IMR-90 (cell line): ENCODE measurements at regions not wholly inside any gene's neighbourhood (a gene's known extent, or its start where the extent isn't known, plus 50 kb on each side); places are given as distances from the start of the nearest gene placed in this dataset.

Experiments
- ATAC-seq: fragments of 200-7000 bp; cut with Tn5 transposase; 2 replicates; pipeline ENCODE4 v1.9.1; 2020; ENCODE audit warnings: low read depth, mild to moderate bottlenecking, moderate library complexity
- BruUV-seq: library from RNA; stranded (reverse); fragments of 400-500 nt; replicated peaks from 2 replicates; lab custom pipeline; 2021; lab: Mats Ljungman, UMichigan
- CTCF ChIA-PET: fragments of 300-600 bp; formaldehyde crosslinking; extraction: SDS; loops from one replicate; lab custom pipeline; 2021; ENCODE audit warnings: antibody characterized with exemption; lab: Yijun Ruan, JAX
- POLR2A ChIA-PET: fragments of 300-600 bp; sonication (Branson Sonifier 250); formaldehyde crosslinking; loops from one replicate; lab custom pipeline; 2022; ENCODE audit warnings: antibody characterized with exemption; ENCODE audit not compliant: unreplicated experiment; lab: Charles Lee
- DNase-seq: peaks from one replicate; pipeline ENCODE4 v3.0.0; 2013
- H2AFZ ChIP-seq: replicated peaks from 2 replicates; pipeline ENCODE3; 2013; ENCODE audit warnings: low read length, mild to moderate bottlenecking; ENCODE audit not compliant: poor library complexity
- H2AK5ac ChIP-seq: 2 replicates; pipeline ENCODE4 v1.6.1; 2013; ENCODE audit warnings: low read depth, low read length, inconsistent platforms
- H2AK9ac ChIP-seq: replicated peaks from 2 replicates; pipeline ENCODE3; 2013; ENCODE audit warnings: mild to moderate bottlenecking, low read depth, low read length, moderate library complexity; ENCODE audit not compliant: poor library complexity
- H2BK120ac ChIP-seq: 2 replicates; pipeline ENCODE4 v1.6.1; 2013; ENCODE audit warnings: low read depth, low read length, inconsistent platforms
- H2BK15ac ChIP-seq: 3 replicates; pipeline ENCODE4 v1.6.1; 2013; ENCODE audit warnings: low read depth, low read length, inconsistent platforms
- H2BK20ac ChIP-seq: 2 replicates; pipeline ENCODE4 v1.6.1; 2013; ENCODE audit warnings: low read depth, mild to moderate bottlenecking, inconsistent platforms, low read length, moderate library complexity
- H2BK5ac ChIP-seq: 2 replicates; pipeline ENCODE4 v1.6.1; 2013; ENCODE audit warnings: mild to moderate bottlenecking, low read depth, low read length, inconsistent platforms; ENCODE audit not compliant: poor library complexity, severe bottlenecking
- H3K14ac ChIP-seq: replicated peaks from 2 replicates; pipeline ENCODE4 v1.6.1; 2013; ENCODE audit warnings: low read depth, low read length, inconsistent platforms
- H3K18ac ChIP-seq: 2 replicates; pipeline ENCODE4 v1.6.1; 2013; ENCODE audit warnings: low read depth, low read length, control low read depth
- H3K23ac ChIP-seq: 2 replicates; pipeline ENCODE4 v1.6.1; 2013; ENCODE audit warnings: low read depth, low read length, inconsistent platforms
- H3K27ac ChIP-seq: 2 replicates; pipeline ENCODE4 v1.5.1; 2013; ENCODE audit warnings: mild to moderate bottlenecking, control low read depth, low read length; ENCODE audit not compliant: insufficient read depth
- H3K27me3 ChIP-seq: 2 replicates; pipeline ENCODE4 v1.6.1; 2013; ENCODE audit warnings: low read length; ENCODE audit not compliant: control insufficient read depth, insufficient read depth
- H3K36me3 ChIP-seq: 2 replicates; pipeline ENCODE4 v1.6.1; 2013; ENCODE audit warnings: low read length, mixed read lengths; ENCODE audit not compliant: control insufficient read depth, insufficient read depth
- H3K4ac ChIP-seq: 2 replicates; pipeline ENCODE4 v1.6.1; 2013; ENCODE audit warnings: low read depth, low read length, inconsistent platforms
- H3K4me1 ChIP-seq: 2 replicates; pipeline ENCODE4 v1.6.1; 2013; ENCODE audit warnings: low read length, mixed read lengths; ENCODE audit not compliant: control insufficient read depth, insufficient read depth
- H3K4me2 ChIP-seq: 2 replicates; pipeline ENCODE4 v1.6.1; 2013; ENCODE audit warnings: low read depth, mild to moderate bottlenecking, control low read depth, low read length, moderate library complexity
- H3K4me3 ChIP-seq: 2 replicates; pipeline ENCODE4 v1.5.1; 2013; ENCODE audit warnings: low read depth, mild to moderate bottlenecking, control low read depth, low read length, moderate library complexity; ENCODE audit not compliant: insufficient read depth
- H3K56ac ChIP-seq: 2 replicates; pipeline ENCODE4 v1.6.1; 2013; ENCODE audit warnings: low read length, inconsistent platforms; ENCODE audit not compliant: insufficient read depth; ENCODE audit errors: extremely low read depth
- H3K79me1 ChIP-seq, 2 experiments: 2 replicates each; pipeline ENCODE4 v1.6.1; 2013; ENCODE audit warnings: low read length in 2 of 2, inconsistent platforms in 1 of 2, low read depth in 1 of 2
- H3K9ac ChIP-seq: 2 replicates; pipeline ENCODE4 v1.6.1; 2013; ENCODE audit warnings: low read depth, low read length, control low read depth
- H3K9me1 ChIP-seq: 2 replicates; pipeline ENCODE4 v1.6.1; 2013; ENCODE audit warnings: low read length, inconsistent platforms; ENCODE audit not compliant: insufficient read depth
- H3K9me3 ChIP-seq: 2 replicates; pipeline ENCODE4 v1.6.1; 2013; ENCODE audit warnings: low read length; ENCODE audit not compliant: control insufficient read depth, insufficient read depth
- H4K20me1 ChIP-seq: 2 replicates; pipeline ENCODE4 v1.6.1; 2013; ENCODE audit warnings: low read length, inconsistent platforms; ENCODE audit not compliant: insufficient read depth
- H4K5ac ChIP-seq: 2 replicates; pipeline ENCODE4 v1.6.1; 2013; ENCODE audit warnings: mild to moderate bottlenecking, low read depth, low read length, control low read depth
- H4K8ac ChIP-seq, 2 experiments: 2 replicates each; pipeline ENCODE4 v1.6.1; 2013; ENCODE audit warnings: low read depth in 2 of 2, low read length in 2 of 2, control low read depth in 1 of 2, inconsistent platforms in 1 of 2
- H4K91ac ChIP-seq: 2 replicates; pipeline ENCODE4 v1.6.1; 2013; ENCODE audit warnings: low read depth, low read length, inconsistent platforms; ENCODE audit not compliant: insufficient read depth
- BHLHE40 ChIP-seq: fragments of 150-350 bp; IDR thresholded peaks from 2 replicates; pipeline ENCODE4 v1.6.1; 2016; ENCODE audit warnings: mild to moderate bottlenecking, low read depth, low read length
- CTCF ChIP-seq: conservative IDR thresholded peaks from 2 replicates; pipeline ENCODE4 v1.5.1; 2012; ENCODE audit warnings: mild to moderate bottlenecking, low read depth, low read length, improper control_type of control experiment
- FOS ChIP-seq: fragments of 150-350 bp; IDR thresholded peaks from 2 replicates; pipeline ENCODE4 v1.6.1; 2016; ENCODE audit warnings: low read depth, low read length
- MAFK ChIP-seq: IDR thresholded peaks from 2 replicates; pipeline ENCODE4 v1.6.1; 2012; ENCODE audit warnings: low read depth, low read length, improper control_type of control experiment
- MAZ ChIP-seq: IDR thresholded peaks from 2 replicates; pipeline ENCODE4 v1.6.1; 2012; ENCODE audit warnings: low read depth, mild to moderate bottlenecking, low read length, improper control_type of control experiment, moderate library complexity, borderline replicate concordance
- MXI1 ChIP-seq: IDR thresholded peaks from 2 replicates; pipeline ENCODE4 v1.6.1; 2012; ENCODE audit warnings: low read depth, mild to moderate bottlenecking, low read length, moderate library complexity, borderline replicate concordance
- POLR2A ChIP-seq: IDR thresholded peaks from 2 replicates; pipeline ENCODE4 v1.6.1; 2012; ENCODE audit warnings: mild to moderate bottlenecking, low read depth, low read length
- RFX5 ChIP-seq: IDR thresholded peaks from 2 replicates; pipeline ENCODE4 v1.8.0; 2012; ENCODE audit warnings: low read depth, mild to moderate bottlenecking, low read length, moderate library complexity
- WGBS, 2 experiments: methylation state at CpG; one replicate each; pipeline versions ENCODE4 v1.1.5 to v1.1.7; 2013; ENCODE audit warnings: missing lambda C conversion rate in 2 of 2; ENCODE audit not compliant: insufficient read length in 1 of 2; ENCODE audit errors: extremely low coverage in 2 of 2; 5-methylcytosine and 5-hydroxymethylcytosine counted together
- dilution Hi-C: fragments of 300-500 bp; cut with HindIII; formaldehyde crosslinking; loops from one replicate; pipeline ENCODE4 v1.14.3; 2018; ENCODE audit warnings: low sequenced_read_pairs; ENCODE audit not compliant: unreplicated experiment
- in situ Hi-C: fragments of 300-500 bp; cut with MboI; formaldehyde crosslinking; loops from 3 replicates; pipeline ENCODE4 v1.14.3; 2019; ENCODE audit warnings: low sequenced_read_pairs, inconsistent platforms, mixed read lengths
- intact Hi-C: fragments of 100-400 bp; cut with micrococcal nuclease; formaldehyde crosslinking; loops from 2 replicates; pipeline ENCODE4 v1.10.0; 2022
- TF ChIP-seq, protein P1 (sequence below): fragments of 150-350 bp; IDR thresholded peaks from 2 replicates; pipeline ENCODE4 v1.6.1; 2016; ENCODE audit warnings: low read depth, mild to moderate bottlenecking, low read length, moderate library complexity, borderline replicate concordance
- TF ChIP-seq, protein P2 (sequence below): fragments of 150-350 bp; IDR thresholded peaks from 2 replicates; pipeline ENCODE4 v1.6.1; 2017; ENCODE audit warnings: mild to moderate bottlenecking, antibody characterized with exemption, low read length, low read depth

DNA sequence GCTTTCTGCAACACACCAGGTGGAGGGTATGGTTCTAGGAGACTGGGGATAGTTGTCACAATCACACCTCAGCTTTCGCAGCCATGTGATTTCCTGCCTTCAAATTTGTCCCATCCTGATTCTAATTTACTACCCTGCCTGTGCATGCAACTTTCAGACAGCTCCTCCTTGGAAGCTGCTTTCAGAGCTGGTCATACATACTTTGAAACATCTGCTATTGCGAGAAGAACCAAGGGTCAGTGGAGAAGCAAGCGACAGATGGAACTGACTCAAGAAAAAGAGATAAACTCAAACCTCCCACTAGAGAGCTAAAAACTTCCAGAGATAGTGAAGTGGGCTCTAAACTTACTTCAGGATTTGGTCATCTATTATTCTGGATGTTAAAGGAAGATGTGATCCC, 381.7 kb upstream of the FGF13 start:
- no peak overlapping the region for H2AFZ ChIP-seq
- no TSS peak for BruUV-seq
- no peak for ATAC-seq
- H2BK5ac ChIP-seq = no peak overlapping the region
- no peak overlapping the region for H3K14ac ChIP-seq
- POLR2A ChIA-PET = no interaction called here
- no peak for DNase-seq
- no peak overlapping the region for H3K4me2 ChIP-seq
- H3K79me1 ChIP-seq = no peaks in the 10 kb centered on the region
- no peak overlapping the region for H2BK20ac ChIP-seq
- no peaks in the 10 kb centered on the region for H3K27me3 ChIP-seq
- H3K18ac ChIP-seq = no peak overlapping the region
- in situ Hi-C loops (no loop called here), dilution Hi-C loops (no loop called here), intact Hi-C loops (no loop called here)
- TF ChIP-seq CTCF (no peak), MAFK (no peak), FOS (no peak), BHLHE40 (no peak), POLR2A (no peak), MXI1 (no peak), MAZ (no peak), RFX5 (no peak)
- TF ChIP-seq, protein P1, sequence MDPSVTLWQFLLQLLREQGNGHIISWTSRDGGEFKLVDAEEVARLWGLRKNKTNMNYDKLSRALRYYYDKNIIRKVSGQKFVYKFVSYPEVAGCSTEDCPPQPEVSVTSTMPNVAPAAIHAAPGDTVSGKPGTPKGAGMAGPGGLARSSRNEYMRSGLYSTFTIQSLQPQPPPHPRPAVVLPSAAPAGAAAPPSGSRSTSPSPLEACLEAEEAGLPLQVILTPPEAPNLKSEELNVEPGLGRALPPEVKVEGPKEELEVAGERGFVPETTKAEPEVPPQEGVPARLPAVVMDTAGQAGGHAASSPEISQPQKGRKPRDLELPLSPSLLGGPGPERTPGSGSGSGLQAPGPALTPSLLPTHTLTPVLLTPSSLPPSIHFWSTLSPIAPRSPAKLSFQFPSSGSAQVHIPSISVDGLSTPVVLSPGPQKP = no peak
- TF ChIP-seq, protein P2, sequence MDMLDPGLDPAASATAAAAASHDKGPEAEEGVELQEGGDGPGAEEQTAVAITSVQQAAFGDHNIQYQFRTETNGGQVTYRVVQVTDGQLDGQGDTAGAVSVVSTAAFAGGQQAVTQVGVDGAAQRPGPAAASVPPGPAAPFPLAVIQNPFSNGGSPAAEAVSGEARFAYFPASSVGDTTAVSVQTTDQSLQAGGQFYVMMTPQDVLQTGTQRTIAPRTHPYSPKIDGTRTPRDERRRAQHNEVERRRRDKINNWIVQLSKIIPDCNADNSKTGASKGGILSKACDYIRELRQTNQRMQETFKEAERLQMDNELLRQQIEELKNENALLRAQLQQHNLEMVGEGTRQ = no peak
- H3K4me3 ChIP-seq = no peak overlapping the region
- no peak overlapping the region for H2BK15ac ChIP-seq
- no peak overlapping the region for H3K56ac ChIP-seq
- no peak overlapping the region for H3K9ac ChIP-seq
- no peaks in the 10 kb centered on the region for H4K20me1 ChIP-seq
- no peaks in the 10 kb centered on the region for H3K9me3 ChIP-seq
- no peak overlapping the region for H2BK120ac ChIP-seq
- WGBS, 2 experiments = no CpG with 5 or more reads among the region's 3 CpGs
- CTCF ChIA-PET = no interaction called here
- no peak overlapping the region for H4K8ac ChIP-seq
- H3K9me1 ChIP-seq = no peaks in the 10 kb centered on the region
- no peaks in the 10 kb centered on the region for H3K4me1 ChIP-seq
- H3K36me3 ChIP-seq = no peaks in the 10 kb centered on the region
- no peak overlapping the region for H2AK9ac ChIP-seq
- no peak overlapping the region for H3K4ac ChIP-seq
- no peak overlapping the region for H3K23ac ChIP-seq
- H2AK5ac ChIP-seq = no peak overlapping the region
- no peak overlapping the region for H3K27ac ChIP-seq
- no peak overlapping the region for H4K5ac ChIP-seq
- H4K91ac ChIP-seq = no peak overlapping the region
